ENCODE measurements at regions not wholly inside any gene's neighbourhood (a gene's known extent, or its start where the extent isn't known, plus 50 kb on each side); places are given as distances from the start of the nearest gene placed in this dataset.

GRCh38 chr4:125951261-125951887, 636.6 kb downstream of the FAT4 start:
- DNase-seq: no peak
- WGBS (ENCODE audit: insufficient coverage): no CpG with 5 or more reads among the region's 1 CpG
- ChIA-PET POLR2A (no interaction called here), CTCF (no interaction called here)
- Histone ChIP-seq H3K9me3 (ENCODE audit: control extremely low read depth in 1 of 5, control insufficient read depth in 4 of 5, insufficient read depth in 2 of 5, low read depth in 1 of 5, low read length in 4 of 5) (no peaks in the 10 kb centered on the region), H3K27ac (ENCODE audit: insufficient read depth in 1 of 2, low read depth in 1 of 2, low read length in 2 of 2, poor library complexity in 1 of 2, severe bottlenecking in 2 of 2) (no peak overlapping the region), H3K36me3 (ENCODE audit: control insufficient read depth in 4 of 4, insufficient read depth in 4 of 4, low read length in 3 of 4) (no peaks in the 10 kb centered on the region), H3K4me3 (ENCODE audit: control insufficient read depth in 1 of 7, extremely low read depth in 1 of 7, insufficient read depth in 4 of 7, low read depth in 2 of 7, low read length in 6 of 7) (no peak overlapping the region), H3K27me3 (replicated peaks in 2 of 5; ENCODE audit: control insufficient read depth in 4 of 5, insufficient read depth in 5 of 5, low read length in 4 of 5) (no peaks in the 10 kb centered on the region), H3K4me1 (ENCODE audit: control extremely low read depth in 1 of 4, control insufficient read depth in 4 of 4, insufficient read depth in 4 of 4, low read length in 3 of 4) (no peaks in the 10 kb centered on the region)

DNA sequence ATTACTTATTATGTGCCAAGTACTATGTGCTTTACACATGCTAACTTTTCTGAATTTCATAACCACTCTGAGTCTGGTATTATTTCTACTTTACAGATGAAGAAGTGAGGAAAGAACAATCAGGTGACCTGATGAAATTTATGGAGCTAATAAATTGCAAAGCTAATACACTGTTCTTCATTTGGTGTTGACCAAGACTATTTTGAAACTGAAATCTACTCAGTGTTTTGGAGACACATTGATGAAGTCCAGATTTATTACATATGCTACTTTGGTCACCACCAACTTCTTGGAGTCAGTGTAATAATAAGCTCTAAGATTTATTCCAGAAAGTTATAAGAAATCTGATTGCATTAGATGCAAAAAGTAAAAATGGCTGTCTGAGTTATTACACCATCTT, 637.9 kb downstream of the FAT4 start:
- ChIA-PET POLR2A (no interaction called here), CTCF (no interaction called here)
- Histone ChIP-seq H3K36me3 (ENCODE audit: control insufficient read depth in 4 of 4, insufficient read depth in 4 of 4, low read length in 3 of 4) (no peaks in the 10 kb centered on the region), H3K4me3 (ENCODE audit: control insufficient read depth in 1 of 7, extremely low read depth in 1 of 7, insufficient read depth in 4 of 7, low read depth in 2 of 7, low read length in 6 of 7) (no peak overlapping the region), H3K27me3 (replicated peaks in 2 of 5; ENCODE audit: control insufficient read depth in 4 of 5, insufficient read depth in 5 of 5, low read length in 4 of 5) (no peaks in the 10 kb centered on the region), H3K9me3 (ENCODE audit: control extremely low read depth in 1 of 5, control insufficient read depth in 4 of 5, insufficient read depth in 2 of 5, low read depth in 1 of 5, low read length in 4 of 5) (no peaks in the 10 kb centered on the region), H3K27ac (ENCODE audit: insufficient read depth in 1 of 2, low read depth in 1 of 2, low read length in 2 of 2, poor library complexity in 1 of 2, severe bottlenecking in 2 of 2) (no peak overlapping the region), H3K4me1 (ENCODE audit: control extremely low read depth in 1 of 4, control insufficient read depth in 4 of 4, insufficient read depth in 4 of 4, low read length in 3 of 4) (no peaks in the 10 kb centered on the region)
- DNase-seq: no peak

DNA sequence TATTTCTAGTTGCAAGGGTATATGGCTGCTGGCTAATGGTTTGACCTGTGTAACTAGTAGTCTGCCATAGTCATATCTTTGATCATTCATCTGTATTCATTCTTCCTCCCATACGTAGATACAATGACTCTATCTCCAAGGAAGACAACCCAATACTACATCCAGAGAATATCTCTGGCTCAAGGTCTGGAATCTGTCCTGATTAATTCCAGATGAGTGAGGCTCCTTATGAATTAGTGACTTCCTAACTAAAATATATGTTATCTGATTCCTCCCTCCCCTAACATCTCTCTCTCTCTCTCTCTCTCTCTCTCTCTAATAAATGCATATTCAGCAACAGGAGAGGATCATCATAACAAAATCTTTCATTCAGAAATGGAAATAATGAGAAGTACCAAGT, 641.5 kb downstream of the FAT4 start:
- POLR2A ChIA-PET: no interaction called here
- CTCF ChIA-PET: no interaction called here
- DNase-seq: no peak
- no peaks in the 10 kb centered on the region for H3K36me3 ChIP-seq (ENCODE audit: control insufficient read depth in 4 of 4, insufficient read depth in 4 of 4, low read length in 3 of 4)
- no peak overlapping the region for H3K4me3 ChIP-seq (ENCODE audit: control insufficient read depth in 1 of 7, extremely low read depth in 1 of 7, insufficient read depth in 4 of 7, low read depth in 2 of 7, low read length in 6 of 7)
- no CpG with 5 or more reads among the region's 1 CpG for WGBS (ENCODE audit: insufficient coverage)
- H3K9me3 ChIP-seq (ENCODE audit: control extremely low read depth in 1 of 5, control insufficient read depth in 4 of 5, insufficient read depth in 2 of 5, low read depth in 1 of 5, low read length in 4 of 5): peaks cover 0 to 3% (median under 1%) of the 10 kb centered on the region in 5 experiments
- H3K4me1 ChIP-seq (ENCODE audit: control extremely low read depth in 1 of 4, control insufficient read depth in 4 of 4, insufficient read depth in 4 of 4, low read length in 3 of 4): no peaks in the 10 kb centered on the region
- H3K27me3 ChIP-seq (replicated peaks in 2 of 5; ENCODE audit: control insufficient read depth in 4 of 5, insufficient read depth in 5 of 5, low read length in 4 of 5): no peaks in the 10 kb centered on the region
- no peak overlapping the region for H3K27ac ChIP-seq (ENCODE audit: insufficient read depth in 1 of 2, low read depth in 1 of 2, low read length in 2 of 2, poor library complexity in 1 of 2, severe bottlenecking in 2 of 2)

- ChIA-PET POLR2A (no interaction called here), CTCF (no interaction called here)
- no peak overlapping the region for H3K27ac ChIP-seq (ENCODE audit: insufficient read depth in 1 of 2, low read depth in 1 of 2, low read length in 2 of 2, poor library complexity in 1 of 2, severe bottlenecking in 2 of 2)
- no peak for DNase-seq
- H3K4me3 ChIP-seq (ENCODE audit: control insufficient read depth in 1 of 7, extremely low read depth in 1 of 7, insufficient read depth in 4 of 7, low read depth in 2 of 7, low read length in 6 of 7): no peak overlapping the region
- no peaks in the 10 kb centered on the region for H3K27me3 ChIP-seq (replicated peaks in 2 of 5; ENCODE audit: control insufficient read depth in 4 of 5, insufficient read depth in 5 of 5, low read length in 4 of 5)
- H3K4me1 ChIP-seq (ENCODE audit: control extremely low read depth in 1 of 4, control insufficient read depth in 4 of 4, insufficient read depth in 4 of 4, low read length in 3 of 4): no peaks in the 10 kb centered on the region
- peaks cover 0 to 6% (median 3%) of the 10 kb centered on the region in 5 experiments for H3K9me3 ChIP-seq (ENCODE audit: control extremely low read depth in 1 of 5, control insufficient read depth in 4 of 5, insufficient read depth in 2 of 5, low read depth in 1 of 5, low read length in 4 of 5)
- H3K36me3 ChIP-seq (ENCODE audit: control insufficient read depth in 4 of 4, insufficient read depth in 4 of 4, low read length in 3 of 4): no peaks in the 10 kb centered on the region
Observed at GRCh38 chr4:125958519-125958918, 643.8 kb downstream of the FAT4 start.

- 80% methylated on average over 5 of the region's 5 CpGs for WGBS (ENCODE audit: insufficient coverage)
- POLR2A ChIA-PET: no interaction called here
- no peak for DNase-seq
Observed at GRCh38 chr4:125961626-125962025, 646.9 kb downstream of the FAT4 start.

GRCh38 chr4:125975861-125976397, 661.2 kb downstream of the FAT4 start:
- no peak overlapping the region for H3K4me3 ChIP-seq (ENCODE audit: control insufficient read depth in 1 of 7, extremely low read depth in 1 of 7, insufficient read depth in 4 of 7, low read depth in 2 of 7, low read length in 6 of 7)
- H3K27me3 ChIP-seq (replicated peaks in 2 of 5; ENCODE audit: control insufficient read depth in 4 of 5, insufficient read depth in 5 of 5, low read length in 4 of 5): peaks cover 0 to 2% (median 0%) of the 10 kb centered on the region in 5 experiments
- ChIA-PET POLR2A (no interaction called here), CTCF (no interaction called here)
- no peak for DNase-seq
- H3K36me3 ChIP-seq (ENCODE audit: control insufficient read depth in 4 of 4, insufficient read depth in 4 of 4, low read length in 3 of 4): no peaks in the 10 kb centered on the region
- H3K27ac ChIP-seq (ENCODE audit: insufficient read depth in 1 of 2, low read depth in 1 of 2, low read length in 2 of 2, poor library complexity in 1 of 2, severe bottlenecking in 2 of 2): no peak overlapping the region
- no CpG with 5 or more reads among the region's 4 CpGs for WGBS (ENCODE audit: insufficient coverage)
- no peaks in the 10 kb centered on the region for H3K4me1 ChIP-seq (ENCODE audit: control extremely low read depth in 1 of 4, control insufficient read depth in 4 of 4, insufficient read depth in 4 of 4, low read length in 3 of 4)
- peaks cover 0 to under 1% (median 0%) of the 10 kb centered on the region in 5 experiments for H3K9me3 ChIP-seq (ENCODE audit: control extremely low read depth in 1 of 5, control insufficient read depth in 4 of 5, insufficient read depth in 2 of 5, low read depth in 1 of 5, low read length in 4 of 5)

More at GRCh38 chr4:125961626-125962025, 646.9 kb downstream of the FAT4 start:
- peaks cover 0 to 6% (median 3%) of the 10 kb centered on the region in 5 experiments for H3K9me3 ChIP-seq (ENCODE audit: control extremely low read depth in 1 of 5, control insufficient read depth in 4 of 5, insufficient read depth in 2 of 5, low read depth in 1 of 5, low read length in 4 of 5)
- CTCF ChIA-PET: no interaction called here
- H3K27me3 ChIP-seq (replicated peaks in 2 of 5; ENCODE audit: control insufficient read depth in 4 of 5, insufficient read depth in 5 of 5, low read length in 4 of 5): no peaks in the 10 kb centered on the region
- no peaks in the 10 kb centered on the region for H3K4me1 ChIP-seq (ENCODE audit: control extremely low read depth in 1 of 4, control insufficient read depth in 4 of 4, insufficient read depth in 4 of 4, low read length in 3 of 4)
- no peaks in the 10 kb centered on the region for H3K36me3 ChIP-seq (ENCODE audit: control insufficient read depth in 4 of 4, insufficient read depth in 4 of 4, low read length in 3 of 4)
- no peak overlapping the region for H3K4me3 ChIP-seq (ENCODE audit: control insufficient read depth in 1 of 7, extremely low read depth in 1 of 7, insufficient read depth in 4 of 7, low read depth in 2 of 7, low read length in 6 of 7)
- no peak overlapping the region for H3K27ac ChIP-seq (ENCODE audit: insufficient read depth in 1 of 2, low read depth in 1 of 2, low read length in 2 of 2, poor library complexity in 1 of 2, severe bottlenecking in 2 of 2)

- no peak overlapping the region for H3K4me3 ChIP-seq (ENCODE audit: control insufficient read depth in 1 of 7, extremely low read depth in 1 of 7, insufficient read depth in 4 of 7, low read depth in 2 of 7, low read length in 6 of 7)
- H3K36me3 ChIP-seq (ENCODE audit: control insufficient read depth in 4 of 4, insufficient read depth in 4 of 4, low read length in 3 of 4): no peaks in the 10 kb centered on the region
- WGBS (ENCODE audit: insufficient coverage): 100% methylated on average over 2 of the region's 6 CpGs
- no peaks in the 10 kb centered on the region for H3K9me3 ChIP-seq (ENCODE audit: control extremely low read depth in 1 of 5, control insufficient read depth in 4 of 5, insufficient read depth in 2 of 5, low read depth in 1 of 5, low read length in 4 of 5)
- ChIA-PET CTCF (no interaction called here), POLR2A (no interaction called here)
- no peaks in the 10 kb centered on the region for H3K4me1 ChIP-seq (ENCODE audit: control extremely low read depth in 1 of 4, control insufficient read depth in 4 of 4, insufficient read depth in 4 of 4, low read length in 3 of 4)
- no peak overlapping the region for H3K27ac ChIP-seq (ENCODE audit: insufficient read depth in 1 of 2, low read depth in 1 of 2, low read length in 2 of 2, poor library complexity in 1 of 2, severe bottlenecking in 2 of 2)
- DNase-seq: no peak
- H3K27me3 ChIP-seq (replicated peaks in 2 of 5; ENCODE audit: control insufficient read depth in 4 of 5, insufficient read depth in 5 of 5, low read length in 4 of 5): peaks cover 0 to 2% (median 0%) of the 10 kb centered on the region in 5 experiments
Observed at GRCh38 chr4:125979950-125980349, 665.2 kb downstream of the FAT4 start.
